ENCODE measurements at regions not wholly inside any gene's neighbourhood (a gene's known extent, or its start where the extent isn't known, plus 50 kb on each side); places are given as distances from the start of the nearest gene placed in this dataset.
A peak's percentile ranks its signal among the peaks of the same experiment; 100 is the strongest.

DNA sequence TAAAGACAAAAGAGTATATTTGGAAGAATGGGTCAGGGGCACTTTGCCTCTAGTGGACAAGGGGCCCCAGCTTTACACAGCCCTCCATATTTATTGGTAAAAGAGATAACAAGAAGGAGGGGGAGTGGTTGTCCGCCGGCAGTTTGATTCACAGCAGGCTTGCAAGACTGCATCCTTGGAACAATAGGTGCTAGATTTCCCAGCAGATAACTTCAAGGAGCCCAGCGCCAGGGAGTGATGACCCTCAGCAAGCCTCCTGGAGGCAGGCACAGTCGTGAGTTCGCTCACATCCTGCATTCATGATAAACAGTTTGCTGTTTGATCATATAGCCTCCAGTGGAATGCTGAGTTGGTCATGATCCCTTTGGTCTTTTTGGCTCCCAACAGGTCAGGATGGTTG is 67.8 kb upstream of the INCENP start:
- TF ChIP-seq, protein P1, sequence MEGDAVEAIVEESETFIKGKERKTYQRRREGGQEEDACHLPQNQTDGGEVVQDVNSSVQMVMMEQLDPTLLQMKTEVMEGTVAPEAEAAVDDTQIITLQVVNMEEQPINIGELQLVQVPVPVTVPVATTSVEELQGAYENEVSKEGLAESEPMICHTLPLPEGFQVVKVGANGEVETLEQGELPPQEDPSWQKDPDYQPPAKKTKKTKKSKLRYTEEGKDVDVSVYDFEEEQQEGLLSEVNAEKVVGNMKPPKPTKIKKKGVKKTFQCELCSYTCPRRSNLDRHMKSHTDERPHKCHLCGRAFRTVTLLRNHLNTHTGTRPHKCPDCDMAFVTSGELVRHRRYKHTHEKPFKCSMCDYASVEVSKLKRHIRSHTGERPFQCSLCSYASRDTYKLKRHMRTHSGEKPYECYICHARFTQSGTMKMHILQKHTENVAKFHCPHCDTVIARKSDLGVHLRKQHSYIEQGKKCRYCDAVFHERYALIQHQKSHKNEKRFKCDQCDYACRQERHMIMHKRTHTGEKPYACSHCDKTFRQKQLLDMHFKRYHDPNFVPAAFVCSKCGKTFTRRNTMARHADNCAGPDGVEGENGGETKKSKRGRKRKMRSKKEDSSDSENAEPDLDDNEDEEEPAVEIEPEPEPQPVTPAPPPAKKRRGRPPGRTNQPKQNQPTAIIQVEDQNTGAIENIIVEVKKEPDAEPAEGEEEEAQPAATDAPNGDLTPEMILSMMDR (IDR thresholded peaks at IDR 0.05) = no peak
- no peak for TF ChIP-seq EZH2 (IDR thresholded peaks at IDR 0.05; ENCODE audit: borderline replicate concordance, insufficient read depth, low read depth, low read length, poor library complexity, severe bottlenecking)
- Mint-ChIP-seq H3K4me3 (no peak overlapping the region), H3K9me3 (ENCODE audit: insufficient read depth) (no peaks in the 10 kb centered on the region), H3K4me1 (no peaks in the 10 kb centered on the region), H3K27ac (no peak overlapping the region), H3K27me3 (peaks cover 29% of the 10 kb centered on the region)
- H3K4me3 ChIP-seq (ENCODE audit: control extremely low read depth in 1 of 5, extremely low read depth in 1 of 5, insufficient read depth in 1 of 5, low read depth in 2 of 5, low read length in 4 of 5) = no peak overlapping the region
- no peak overlapping the region for H3K9ac ChIP-seq (ENCODE audit: low read length)
- no peaks in the 10 kb centered on the region for H3K27me3 ChIP-seq (replicated peaks in 1 of 4; ENCODE audit: control extremely low read depth in 1 of 4, control insufficient read depth in 3 of 4, insufficient read depth in 4 of 4, low read length in 3 of 4)
- ATAC-seq (ENCODE audit: low read depth) (no peak), DNase-seq (no peak)
- CTCF ChIA-PET = no interaction called here
- H3K4me2 ChIP-seq (replicated peaks; ENCODE audit: low read depth, low read length, poor library complexity, severe bottlenecking) = no peak overlapping the region
- H4K20me1 ChIP-seq (ENCODE audit: control insufficient read depth, insufficient read depth, low read length, poor library complexity, severe bottlenecking) = no peaks in the 10 kb centered on the region
- H3K27ac ChIP-seq (ENCODE audit: low read length in 2 of 2) = no peak overlapping the region
- POLR2A ChIA-PET = no interaction called here
- H3K79me2 ChIP-seq (ENCODE audit: control insufficient read depth, insufficient read depth, low read length) = no peaks in the 10 kb centered on the region
- WGBS (ENCODE audit: insufficient coverage) = 96% methylated on average over 3 of the region's 5 CpGs
- H3K36me3 ChIP-seq (replicated peaks in 1 of 2; ENCODE audit: control extremely low read depth in 1 of 2, control insufficient read depth in 1 of 2, extremely low read depth in 1 of 2, insufficient read depth in 2 of 2, low read length in 1 of 2) = no peaks in the 10 kb centered on the region
- H3K4me1 ChIP-seq (ENCODE audit: control insufficient read depth in 2 of 2, insufficient read depth in 2 of 2, low read length in 2 of 2) = no peaks in the 10 kb centered on the region
- no peak overlapping the region for H2AFZ ChIP-seq (ENCODE audit: insufficient read depth, low read depth, low read length, poor library complexity, severe bottlenecking)
- intact Hi-C loops (cut with micrococcal nuclease) = no loop called here
- no peaks in the 10 kb centered on the region for H3K9me3 ChIP-seq (ENCODE audit: control extremely low read depth in 1 of 3, control insufficient read depth in 2 of 3, insufficient read depth in 1 of 3, low read length in 2 of 3)

DNA sequence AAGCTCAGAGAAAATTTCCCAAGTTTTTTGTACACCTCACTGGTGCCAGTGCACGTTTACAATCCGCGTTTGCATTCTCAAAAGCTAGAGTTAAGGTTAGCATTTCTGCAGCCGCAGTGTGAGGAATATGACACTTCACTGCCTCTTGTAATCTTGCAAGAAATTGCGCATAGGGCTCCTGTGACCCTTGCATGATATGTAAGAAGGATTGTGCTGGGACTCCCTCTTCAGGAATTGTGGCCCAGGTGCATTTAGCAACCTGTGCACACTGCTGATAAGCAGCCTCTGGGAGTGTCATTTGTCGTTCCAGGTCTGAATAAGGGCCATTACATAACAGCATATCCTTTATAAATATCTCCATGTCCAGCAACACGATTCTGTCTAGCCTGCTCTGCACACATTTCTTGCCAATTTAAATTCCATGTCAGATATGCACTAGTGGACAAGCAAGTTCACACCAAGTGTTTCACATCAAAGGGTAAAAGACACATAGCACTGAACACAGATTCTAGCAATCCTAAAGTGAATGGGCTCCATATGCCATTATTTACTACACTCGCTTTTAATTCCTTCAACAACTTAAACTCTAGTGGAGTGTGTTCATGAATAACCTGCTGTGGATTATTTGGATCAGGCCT is 69.2 kb upstream of the INCENP start:
- H3K27ac ChIP-seq (ENCODE audit: low read length in 2 of 2) = no peak overlapping the region
- no peaks in the 10 kb centered on the region for H3K4me1 Mint-ChIP-seq
- no peaks in the 10 kb centered on the region for H3K4me1 ChIP-seq (ENCODE audit: control insufficient read depth in 2 of 2, insufficient read depth in 2 of 2, low read length in 2 of 2)
- no peaks in the 10 kb centered on the region for H3K27me3 ChIP-seq (replicated peaks in 1 of 4; ENCODE audit: control extremely low read depth in 1 of 4, control insufficient read depth in 3 of 4, insufficient read depth in 4 of 4, low read length in 3 of 4)
- H3K27me3 Mint-ChIP-seq = peaks cover 34% of the 10 kb centered on the region
- H4K20me1 ChIP-seq (ENCODE audit: control insufficient read depth, insufficient read depth, low read length, poor library complexity, severe bottlenecking) = no peaks in the 10 kb centered on the region
- 79% methylated on average over 7 of the region's 8 CpGs for WGBS (ENCODE audit: insufficient coverage)
- H3K9ac ChIP-seq (ENCODE audit: low read length) = no peak overlapping the region
- TF ChIP-seq EZH2 (IDR thresholded peaks at IDR 0.05; ENCODE audit: borderline replicate concordance, insufficient read depth, low read depth, low read length, poor library complexity, severe bottlenecking) = no peak
- TF ChIP-seq, protein P1 (IDR thresholded peaks at IDR 0.05) = peak; percentile 9
- H3K9me3 ChIP-seq (ENCODE audit: control extremely low read depth in 1 of 3, control insufficient read depth in 2 of 3, insufficient read depth in 1 of 3, low read length in 2 of 3) = no peaks in the 10 kb centered on the region
- no peak for ATAC-seq (ENCODE audit: low read depth)
- no peak overlapping the region for H2AFZ ChIP-seq (ENCODE audit: insufficient read depth, low read depth, low read length, poor library complexity, severe bottlenecking)
- POLR2A ChIA-PET = no interaction called here
- H3K4me3 ChIP-seq (ENCODE audit: control extremely low read depth in 1 of 5, extremely low read depth in 1 of 5, insufficient read depth in 1 of 5, low read depth in 2 of 5, low read length in 4 of 5) = no peak overlapping the region
- no peak overlapping the region for H3K27ac Mint-ChIP-seq
- intact Hi-C loops (cut with micrococcal nuclease) = no loop called here
- no peaks in the 10 kb centered on the region for H3K9me3 Mint-ChIP-seq (ENCODE audit: insufficient read depth)
- CTCF ChIA-PET = interaction anchor here (0.8 kb wide), 1 partner anchor 159 kb away, joined by 4 read pairs; no protein-coding TSS in a partner anchor
- no peak overlapping the region for H3K4me3 Mint-ChIP-seq
- no peaks in the 10 kb centered on the region for H3K36me3 ChIP-seq (replicated peaks in 1 of 2; ENCODE audit: control extremely low read depth in 1 of 2, control insufficient read depth in 1 of 2, extremely low read depth in 1 of 2, insufficient read depth in 2 of 2, low read length in 1 of 2)
- no peaks in the 10 kb centered on the region for H3K79me2 ChIP-seq (ENCODE audit: control insufficient read depth, insufficient read depth, low read length)
- DNase-seq = no peak
- no peak overlapping the region for H3K4me2 ChIP-seq (replicated peaks; ENCODE audit: low read depth, low read length, poor library complexity, severe bottlenecking)

Data from B cell (primary cell).